H1 (cell line): ENCODE measurements at regions not wholly inside any gene's neighbourhood (a gene's known extent, or its start where the extent isn't known, plus 50 kb on each side); places are given as distances from the start of the nearest gene placed in this dataset.

Experiments
- BCL11A ChIP-seq, 2 experiments: IDR thresholded peaks; one replicate each; pipeline ENCODE4 v1.6.1; 2011; ENCODE audit warnings: low read depth in 2 of 2, low read length in 2 of 2, mild to moderate bottlenecking in 2 of 2
- CREB1 ChIP-seq: IDR thresholded peaks from 2 replicates; pipeline ENCODE4 v1.6.1; 2012; ENCODE audit warnings: inconsistent platforms
- CTCF ChIP-seq, 3 experiments: IDR thresholded peaks; 1 replicate in 2 of 3; 2 replicates in 1 of 3; pipeline versions ENCODE4 v1.5.1 to v1.6.1; 2011; ENCODE audit warnings: low read length in 3 of 3, mild to moderate bottlenecking in 3 of 3, inconsistent platforms in 2 of 3, low read depth in 1 of 3, moderate library complexity in 1 of 3; ENCODE audit not compliant: insufficient read depth in 1 of 3; ENCODE audit errors: control extremely low read depth in 1 of 3
- E2F6 ChIP-seq: IDR thresholded peaks from 2 replicates; pipeline ENCODE4 v1.6.1; 2012; ENCODE audit warnings: inconsistent platforms
- EGR1 ChIP-seq: IDR thresholded peaks from 2 replicates; pipeline ENCODE4 v1.6.1; 2011; ENCODE audit warnings: low read depth, low read length, borderline replicate concordance
- EZH2 ChIP-seq: fragments of 200-600 bp; sonication (generic); IDR thresholded peaks from 2 replicates; pipeline ENCODE4 v1.7.1; 2012; ENCODE audit warnings: low read depth, mild to moderate bottlenecking, moderate library complexity, low read length, inconsistent platforms; ENCODE audit not compliant: severe bottlenecking
- NRF1 ChIP-seq: IDR thresholded peaks from 2 replicates; pipeline ENCODE4 v1.6.1; 2011; ENCODE audit warnings: mild to moderate bottlenecking, low read depth, low read length, improper control_type of control experiment
- POLR2A ChIP-seq, 2 experiments: IDR thresholded peaks; 1 replicate in 1 of 2; 2 replicates in 1 of 2; pipeline ENCODE4 v1.6.1; 2011; ENCODE audit warnings: low read depth in 2 of 2, low read length in 2 of 2, mild to moderate bottlenecking in 2 of 2; ENCODE audit errors: control extremely low read depth in 1 of 2
- POLR2AphosphoS5 ChIP-seq: IDR thresholded peaks from 2 replicates; pipeline ENCODE4 v1.6.1; 2011; ENCODE audit warnings: low read depth, low read length
- RFX5 ChIP-seq: IDR thresholded peaks from 2 replicates; pipeline ENCODE4 v1.6.1; 2011; ENCODE audit warnings: low read depth, low read length, improper control_type of control experiment, borderline replicate concordance
- SIN3A ChIP-seq, 2 experiments: IDR thresholded peaks in 1 of 2; conservative IDR thresholded peaks in 1 of 2; 2 replicates each; pipeline ENCODE4 v1.6.1; 2011 to 2012; ENCODE audit warnings: low read length in 2 of 2, improper control_type of control experiment in 1 of 2, low read depth in 1 of 2, mild to moderate bottlenecking in 1 of 2
- USF2 ChIP-seq: IDR thresholded peaks from 2 replicates; pipeline ENCODE4 v1.6.1; 2011; ENCODE audit warnings: low read length, improper control_type of control experiment

GRCh38 chr3:176931991-176932390, 265.3 kb downstream of the TBL1XR1 start:
- no peak for TF ChIP-seq SIN3A (conservative IDR thresholded peaks at IDR 0.05 in 1 of 2, IDR thresholded peaks at IDR 0.05 in 1 of 2; ENCODE audit: low read depth in 1 of 2, low read length in 2 of 2)
- no peak for TF ChIP-seq BCL11A (IDR thresholded peaks at IDR 0.05; ENCODE audit: low read depth in 2 of 2, low read length in 2 of 2)
- TF ChIP-seq CREB1, result no peak
- no peak for TF ChIP-seq CTCF (IDR thresholded peaks at IDR 0.05; ENCODE audit: control extremely low read depth in 1 of 3, insufficient read depth in 1 of 3, low read depth in 1 of 3, low read length in 3 of 3)
- no peak for TF ChIP-seq USF2
- TF ChIP-seq EZH2, result no peak
- TF ChIP-seq RFX5, result no peak
- no peak for TF ChIP-seq POLR2A (IDR thresholded peaks at IDR 0.05; ENCODE audit: control extremely low read depth in 1 of 2, low read depth in 2 of 2, low read length in 2 of 2)
- no peak for TF ChIP-seq EGR1
- TF ChIP-seq NRF1, result no peak
- TF ChIP-seq POLR2AphosphoS5, result no peak
- TF ChIP-seq E2F6, result no peak
